ENCODE measurements at regions not wholly inside any gene's neighbourhood (a gene's known extent, or its start where the extent isn't known, plus 50 kb on each side); places are given as distances from the start of the nearest gene placed in this dataset.

DNA sequence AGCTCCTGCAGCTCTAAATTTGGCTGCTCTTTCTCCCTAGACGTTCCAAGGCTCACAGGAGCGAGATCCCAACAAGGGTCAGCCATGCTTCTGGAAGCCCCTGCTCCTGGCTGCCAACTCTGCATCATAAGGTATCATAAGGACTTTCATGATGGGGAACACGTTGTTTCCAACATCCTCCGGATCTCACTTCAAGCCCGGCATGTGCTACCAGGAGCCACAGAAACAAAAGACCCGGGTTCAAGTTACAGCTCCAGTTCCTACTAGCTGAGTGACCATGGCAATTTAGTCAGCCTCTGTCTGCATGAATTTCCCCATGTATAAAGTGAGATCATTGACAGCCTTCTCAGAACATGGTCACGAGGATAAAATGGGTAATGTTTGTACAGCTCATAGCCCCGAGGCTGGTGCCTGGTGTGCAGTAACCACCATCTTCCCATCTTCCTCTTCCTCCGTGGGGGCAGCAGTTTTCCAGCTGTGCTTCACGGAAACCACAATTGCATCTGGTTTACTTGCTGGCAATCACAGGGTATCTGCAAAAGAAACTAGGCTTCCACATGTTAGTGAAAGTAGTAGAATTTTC lies 209.0 kb upstream of the ECI2 start:
- no peak for ATAC-seq
- no peak for TF ChIP-seq SNAI2 (CRISPR knock-in tag; IDR thresholded peaks at IDR 0.05)
- TF ChIP-seq ZNF565 (CRISPR knock-in tag; conservative IDR thresholded peaks at IDR 0.05; ENCODE audit: low read depth): no peak
- TF ChIP-seq ZNF70 (CRISPR knock-in tag; IDR thresholded peaks at IDR 0.05): no peak
- TF ChIP-seq ZFP30 (CRISPR knock-in tag; IDR thresholded peaks at IDR 0.05): no peak
- TF ChIP-seq ZFP3 (CRISPR knock-in tag; IDR thresholded peaks at IDR 0.05): no peak
- TF ChIP-seq CSDC2 (CRISPR knock-in tag; IDR thresholded peaks at IDR 0.05): no peak
- TF ChIP-seq POU6F1 (CRISPR knock-in tag; IDR thresholded peaks at IDR 0.05; ENCODE audit: borderline replicate concordance, low read depth): no peak
- TF ChIP-seq ISL1 (CRISPR knock-in tag; IDR thresholded peaks at IDR 0.05): no peak

DNA sequence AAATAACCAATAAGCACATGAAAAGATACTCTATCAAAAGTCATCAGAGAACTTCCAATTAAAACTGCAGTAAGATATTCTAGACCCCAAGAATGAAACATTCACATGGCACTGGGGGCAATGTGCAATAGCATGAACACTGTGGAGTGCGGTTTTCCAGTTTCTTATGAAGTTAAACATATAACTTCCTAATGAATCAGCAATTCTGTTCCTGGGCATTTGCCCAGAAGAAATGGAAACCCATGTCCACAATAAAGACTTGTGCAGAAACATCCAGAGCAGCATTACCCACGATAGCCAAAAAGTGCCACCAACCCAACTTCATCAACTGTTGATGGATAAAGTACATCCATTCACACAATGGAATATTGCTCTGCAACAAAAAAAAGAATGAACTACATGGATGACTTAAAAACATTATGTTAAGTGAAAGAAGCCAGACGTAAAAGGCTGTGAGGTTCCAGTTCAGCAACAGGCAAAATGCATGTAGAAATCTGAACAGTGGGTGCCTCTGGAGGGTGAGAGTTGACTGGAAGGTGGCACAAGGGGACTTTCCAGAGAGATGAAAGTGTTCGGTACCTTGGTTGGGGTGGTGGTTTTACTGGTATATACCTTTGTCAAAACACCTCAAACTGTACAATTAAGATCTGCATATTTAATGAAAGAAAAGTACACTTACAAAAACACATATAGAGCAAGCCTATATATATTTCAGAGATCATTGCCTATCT lies 207.2 kb upstream of the ECI2 start:
- TF ChIP-seq PATZ1 (CRISPR knock-in tag; IDR thresholded peaks at IDR 0.05; ENCODE audit: borderline replicate concordance): no peak
- TF ChIP-seq CREB5 (CRISPR knock-in tag; IDR thresholded peaks at IDR 0.05; ENCODE audit: low read depth): no peak
- no peak for ATAC-seq

DNA sequence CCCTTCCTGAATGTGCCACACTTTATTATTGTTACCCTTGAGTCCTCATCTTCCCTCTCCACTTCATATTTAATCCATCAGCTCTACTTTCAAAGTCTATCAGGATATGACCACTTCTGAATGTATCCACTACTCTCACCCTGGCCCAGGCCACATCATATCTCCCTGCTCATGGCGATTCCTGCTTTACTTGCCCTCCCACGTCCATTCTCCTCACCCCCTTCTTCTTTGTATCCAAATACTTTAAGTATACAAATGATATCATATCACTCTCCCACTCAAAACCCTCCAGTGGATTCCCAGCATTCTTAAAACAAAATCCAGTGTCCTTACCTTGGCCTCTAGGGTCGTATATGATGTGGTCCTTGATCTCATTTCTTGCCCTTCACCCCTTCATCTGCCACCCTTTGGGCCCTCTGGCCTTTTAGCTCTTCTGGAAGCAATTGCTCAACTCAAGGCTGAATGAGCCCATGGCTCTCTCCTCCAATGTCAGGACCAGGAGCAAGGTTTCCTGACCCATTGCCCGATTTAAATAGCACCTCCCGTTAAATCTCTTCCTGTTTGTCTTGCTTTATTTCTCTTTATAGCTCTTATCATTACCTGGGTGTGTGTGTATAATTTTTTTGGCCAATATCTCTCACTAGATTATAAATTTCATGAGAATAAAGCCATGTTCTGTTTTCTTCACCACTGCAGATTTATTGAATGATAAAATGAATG lies 205.9 kb upstream of the ECI2 start:
- ATAC-seq: no peak
- TF ChIP-seq SNAI2 (CRISPR knock-in tag; IDR thresholded peaks at IDR 0.05) (no peak), ZNF565 (CRISPR knock-in tag; conservative IDR thresholded peaks at IDR 0.05; ENCODE audit: low read depth) (no peak), ISL1 (CRISPR knock-in tag; IDR thresholded peaks at IDR 0.05) (no peak), ZC3H10 (CRISPR knock-in tag; IDR thresholded peaks at IDR 0.05) (no peak), ZFP30 (CRISPR knock-in tag; IDR thresholded peaks at IDR 0.05) (no peak), ZNF8 (CRISPR knock-in tag; IDR thresholded peaks at IDR 0.05) (no peak), CREB5 (CRISPR knock-in tag; IDR thresholded peaks at IDR 0.05; ENCODE audit: low read depth) (no peak)

DNA sequence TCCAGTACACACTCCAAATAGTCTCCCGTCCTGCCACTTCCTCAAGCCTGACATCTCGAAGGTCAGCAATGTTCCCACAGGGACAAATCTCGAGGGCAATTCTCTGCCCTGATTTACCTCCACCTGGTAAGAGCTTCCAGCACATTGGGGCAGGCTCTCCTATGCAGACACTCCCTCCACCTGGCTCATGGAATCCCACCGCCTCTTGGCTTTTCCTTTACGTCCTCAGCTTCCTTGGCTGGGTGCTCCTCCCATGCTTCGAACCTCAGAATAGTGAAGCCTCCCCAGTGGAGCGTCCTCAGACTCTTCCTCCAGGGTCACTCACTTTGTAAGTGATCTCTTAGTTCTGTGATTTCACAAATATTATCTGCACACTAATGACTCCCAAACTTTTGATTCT lies 205.2 kb upstream of the ECI2 start:
- no peak for ATAC-seq
- TF ChIP-seq ZNF8 (CRISPR knock-in tag; IDR thresholded peaks at IDR 0.05) (no peak), SNAI2 (CRISPR knock-in tag; IDR thresholded peaks at IDR 0.05) (no peak), ZC3H10 (CRISPR knock-in tag; IDR thresholded peaks at IDR 0.05) (no peak), CSDC2 (CRISPR knock-in tag; IDR thresholded peaks at IDR 0.05) (no peak), PPARA (CRISPR knock-in tag; IDR thresholded peaks at IDR 0.05; ENCODE audit: borderline replicate concordance) (no peak), ISL1 (CRISPR knock-in tag; IDR thresholded peaks at IDR 0.05) (no peak), BACH2 (CRISPR knock-in tag; IDR thresholded peaks at IDR 0.05; ENCODE audit: borderline replicate concordance) (no peak), ZFP3 (CRISPR knock-in tag; IDR thresholded peaks at IDR 0.05) (no peak), ZFP30 (CRISPR knock-in tag; IDR thresholded peaks at IDR 0.05) (no peak)
- TF ChIP-seq, protein P1, sequence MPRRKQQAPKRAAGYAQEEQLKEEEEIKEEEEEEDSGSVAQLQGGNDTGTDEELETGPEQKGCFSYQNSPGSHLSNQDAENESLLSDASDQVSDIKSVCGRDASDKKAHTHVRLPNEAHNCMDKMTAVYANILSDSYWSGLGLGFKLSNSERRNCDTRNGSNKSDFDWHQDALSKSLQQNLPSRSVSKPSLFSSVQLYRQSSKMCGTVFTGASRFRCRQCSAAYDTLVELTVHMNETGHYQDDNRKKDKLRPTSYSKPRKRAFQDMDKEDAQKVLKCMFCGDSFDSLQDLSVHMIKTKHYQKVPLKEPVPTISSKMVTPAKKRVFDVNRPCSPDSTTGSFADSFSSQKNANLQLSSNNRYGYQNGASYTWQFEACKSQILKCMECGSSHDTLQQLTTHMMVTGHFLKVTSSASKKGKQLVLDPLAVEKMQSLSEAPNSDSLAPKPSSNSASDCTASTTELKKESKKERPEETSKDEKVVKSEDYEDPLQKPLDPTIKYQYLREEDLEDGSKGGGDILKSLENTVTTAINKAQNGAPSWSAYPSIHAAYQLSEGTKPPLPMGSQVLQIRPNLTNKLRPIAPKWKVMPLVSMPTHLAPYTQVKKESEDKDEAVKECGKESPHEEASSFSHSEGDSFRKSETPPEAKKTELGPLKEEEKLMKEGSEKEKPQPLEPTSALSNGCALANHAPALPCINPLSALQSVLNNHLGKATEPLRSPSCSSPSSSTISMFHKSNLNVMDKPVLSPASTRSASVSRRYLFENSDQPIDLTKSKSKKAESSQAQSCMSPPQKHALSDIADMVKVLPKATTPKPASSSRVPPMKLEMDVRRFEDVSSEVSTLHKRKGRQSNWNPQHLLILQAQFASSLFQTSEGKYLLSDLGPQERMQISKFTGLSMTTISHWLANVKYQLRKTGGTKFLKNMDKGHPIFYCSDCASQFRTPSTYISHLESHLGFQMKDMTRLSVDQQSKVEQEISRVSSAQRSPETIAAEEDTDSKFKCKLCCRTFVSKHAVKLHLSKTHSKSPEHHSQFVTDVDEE (CRISPR knock-in tag; IDR thresholded peaks at IDR 0.05): no peak

All from SK-N-SH treated with all-trans-retinoic acid at 6 μM for 48 hours (cell line).